ENCODE measurements at regions not wholly inside any gene's neighbourhood (a gene's known extent, or its start where the extent isn't known, plus 50 kb on each side); places are given as distances from the start of the nearest gene placed in this dataset.

DNA sequence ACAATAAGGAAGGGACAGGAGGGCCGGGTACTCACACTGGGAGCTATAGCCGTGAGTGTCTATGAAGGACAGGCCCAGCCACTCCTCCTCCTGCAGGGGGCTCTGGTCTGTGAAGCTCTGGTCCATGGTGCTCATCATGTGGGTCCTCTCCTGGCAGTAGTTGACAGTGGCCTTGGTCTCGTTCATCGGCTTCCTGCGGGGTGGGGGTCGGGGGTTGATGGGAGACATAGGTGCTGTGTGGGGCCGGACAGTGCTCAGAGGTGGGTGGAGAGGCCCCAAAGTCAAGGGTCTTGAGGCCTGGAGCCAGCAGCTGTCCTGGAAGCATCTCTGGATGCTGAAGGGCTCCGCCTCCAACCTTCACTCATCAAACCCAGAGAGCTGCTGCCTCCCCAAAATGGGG lies 260.4 kb downstream of the PTPRU start:
- no peaks in the 10 kb centered on the region for H3K27me3 ChIP-seq
- TF ChIP-seq POLR2A (IDR thresholded peaks at IDR 0.05): no peak
- no peak for TF ChIP-seq CTCF (IDR thresholded peaks at IDR 0.05)
- no peak for TF ChIP-seq EP300 (IDR thresholded peaks at IDR 0.05)
- 79 to 95% methylated on average over 4 to 7 of the region's 8 CpGs for WGBS, 2 donors
- H3K9me3 ChIP-seq: peaks cover 0 to 39% (median 2%) of the 10 kb centered on the region in 4 donors
- no peaks in the 10 kb centered on the region for H3K36me3 ChIP-seq
- no peak overlapping the region for H3K4me3 ChIP-seq
- no peak for DNase-seq (ENCODE audit: low spot score in 2 of 2)
- H3K27ac ChIP-seq: no peak overlapping the region
- H3K4me1 ChIP-seq: no peaks in the 10 kb centered on the region

DNA sequence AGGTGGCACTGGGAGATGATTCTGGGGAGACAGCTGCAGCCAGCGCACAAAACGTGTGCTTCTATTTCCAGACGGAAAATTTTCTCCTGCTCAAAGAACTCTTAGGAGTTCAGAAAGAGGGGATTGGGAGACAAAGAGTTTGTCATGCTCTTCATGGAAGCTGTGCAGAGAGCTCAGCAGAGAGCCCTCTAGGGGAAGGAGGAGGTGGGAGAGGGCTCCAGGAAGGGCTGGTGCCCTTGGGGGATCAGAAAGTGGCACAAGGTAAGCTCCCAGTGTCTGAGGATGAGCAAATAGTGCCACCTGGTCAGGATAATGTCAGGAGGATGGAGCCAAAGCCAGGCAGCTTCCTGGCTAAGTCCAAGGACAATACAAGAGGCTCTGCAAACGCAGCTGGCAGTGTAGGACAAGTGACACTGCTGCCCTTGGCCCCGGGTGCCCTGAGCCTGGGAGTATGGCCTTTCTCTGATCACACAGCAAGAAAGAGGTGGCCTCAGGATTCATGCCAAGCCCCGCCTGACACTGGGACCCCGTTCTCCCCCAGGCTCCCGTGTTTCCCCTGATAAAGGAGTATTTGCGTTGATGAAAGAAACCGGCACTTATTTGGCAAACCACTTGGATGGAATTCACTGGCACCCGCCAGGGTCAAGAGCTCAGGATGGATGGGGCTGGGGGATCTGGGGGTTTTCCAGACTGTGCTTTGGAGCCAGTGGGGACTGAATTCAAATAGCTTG lies 254.0 kb downstream of the PTPRU start:
- DNase-seq (ENCODE audit: low spot score in 2 of 2): no peak
- Histone ChIP-seq H3K4me1 (no peaks in the 10 kb centered on the region), H3K9me3 (peaks cover 0 to 17% (median 0%) of the 10 kb centered on the region in 4 donors), H3K27ac (no peak overlapping the region), H3K36me3 (no peaks in the 10 kb centered on the region), H3K4me3 (no peak overlapping the region), H3K27me3 (no peaks in the 10 kb centered on the region)
- 52 to 57% methylated on average over 11 of the region's 11 CpGs for WGBS, 2 donors
- no peak for TF ChIP-seq POLR2A (IDR thresholded peaks at IDR 0.05)

DNA sequence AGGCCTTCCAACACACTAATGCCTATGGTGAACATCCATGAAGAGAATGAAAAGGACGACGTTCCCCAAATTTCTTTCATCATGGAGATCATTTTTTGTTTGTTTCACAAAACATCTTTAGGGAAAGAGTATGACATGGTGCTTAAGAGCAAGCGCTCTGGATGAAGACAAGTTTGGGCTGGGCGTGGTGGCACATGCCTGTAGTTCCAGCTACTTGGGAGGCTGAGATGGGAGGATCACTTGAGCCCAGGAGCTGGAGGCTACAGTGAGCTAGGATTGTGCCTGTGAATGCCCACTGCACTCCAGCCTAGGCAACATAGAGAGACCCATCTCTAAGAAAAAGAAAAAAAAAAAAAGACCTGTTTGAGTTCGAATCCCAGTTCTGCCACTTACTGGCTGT lies 253.1 kb downstream of the PTPRU start:
- H3K9me3 ChIP-seq: peaks cover 0 to 8% (median 0%) of the 10 kb centered on the region in 4 donors
- TF ChIP-seq CTCF (IDR thresholded peaks at IDR 0.05) (no peak), POLR2A (IDR thresholded peaks at IDR 0.05) (no peak), EP300 (IDR thresholded peaks at IDR 0.05) (no peak)
- no peak overlapping the region for H3K27ac ChIP-seq
- 89 to 94% methylated on average over 5 of the region's 5 CpGs for WGBS, 2 donors
- H3K4me3 ChIP-seq: no peak overlapping the region
- no peaks in the 10 kb centered on the region for H3K36me3 ChIP-seq
- DNase-seq (ENCODE audit: low spot score in 2 of 2): no peak
- no peaks in the 10 kb centered on the region for H3K27me3 ChIP-seq
- H3K4me1 ChIP-seq: no peaks in the 10 kb centered on the region

DNA sequence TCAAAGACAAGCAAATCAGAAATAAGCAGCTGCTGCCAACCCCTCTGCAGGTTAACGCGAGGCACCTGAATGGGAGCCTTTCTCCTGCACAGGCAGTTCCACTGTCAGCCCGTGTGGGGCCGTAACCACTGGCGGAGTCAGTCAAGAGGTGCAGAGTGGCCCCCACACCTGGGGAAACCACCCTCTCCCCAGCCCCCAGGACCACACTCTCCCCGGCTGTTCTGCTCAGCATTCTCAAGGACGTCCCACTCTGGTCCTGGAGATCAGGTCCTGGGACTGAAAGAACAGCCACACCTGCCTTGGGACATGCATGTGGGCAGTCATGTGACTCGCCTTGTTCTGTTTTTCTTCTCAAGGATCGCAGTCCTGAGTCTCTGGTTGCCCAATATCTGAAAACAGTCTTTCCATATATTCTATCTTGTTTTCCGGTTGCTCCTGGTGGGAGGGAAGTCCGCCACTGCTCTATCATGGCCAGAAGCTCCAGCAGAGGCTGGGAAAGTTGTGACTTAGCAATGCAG lies 252.5 kb downstream of the PTPRU start:
- Histone ChIP-seq H3K4me1 (no peaks in the 10 kb centered on the region), H3K36me3 (no peaks in the 10 kb centered on the region), H3K4me3 (no peak overlapping the region), H3K9me3 (peaks cover 0 to 6% (median 0%) of the 10 kb centered on the region in 4 donors), H3K27ac (no peak overlapping the region), H3K27me3 (no peaks in the 10 kb centered on the region)
- no peak for DNase-seq (ENCODE audit: low spot score in 2 of 2)
- TF ChIP-seq POLR2A (IDR thresholded peaks at IDR 0.05) (no peak), EP300 (IDR thresholded peaks at IDR 0.05) (no peak), CTCF (IDR thresholded peaks at IDR 0.05) (no peak)
- 79 to 81% methylated on average over 11 of the region's 11 CpGs for WGBS, 2 donors

DNA sequence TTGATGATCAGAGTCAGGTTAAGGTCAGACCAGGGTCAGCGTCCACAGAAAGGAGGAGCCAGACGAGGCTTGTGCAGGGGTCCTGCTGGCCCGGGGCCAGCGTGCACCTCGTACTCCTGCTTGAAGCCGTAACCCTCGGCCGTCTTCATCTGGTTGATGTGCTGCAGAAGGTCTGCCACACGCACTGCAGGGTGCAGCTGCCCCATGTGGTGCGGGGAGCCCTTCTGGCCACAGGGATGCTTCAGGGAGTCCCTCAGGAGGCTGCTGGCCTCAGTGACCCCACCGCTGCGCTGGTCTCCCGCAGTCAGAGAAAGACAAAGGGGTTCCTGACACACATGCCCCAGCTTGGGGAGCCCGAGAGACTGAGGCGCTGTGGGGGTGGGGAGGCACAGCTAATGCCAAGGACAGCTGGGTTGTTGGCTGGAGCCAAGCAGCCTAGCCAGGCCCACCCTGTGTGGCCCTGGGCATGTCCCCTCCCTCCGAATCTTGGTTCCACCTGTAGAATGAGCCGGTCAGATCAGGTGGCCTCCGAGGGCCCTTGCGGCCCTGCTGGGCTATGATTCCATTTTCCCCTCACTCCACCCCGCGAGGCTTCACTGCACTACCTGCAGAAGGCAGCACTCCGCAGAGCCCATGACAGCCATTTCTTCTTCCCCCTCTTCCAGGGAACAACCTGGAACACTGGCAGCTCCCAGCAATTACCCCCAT lies 251.9 kb downstream of the PTPRU start:
- Histone ChIP-seq H3K4me1 (no peaks in the 10 kb centered on the region), H3K27ac (no peak overlapping the region), H3K9me3 (peaks cover 0 to 2% (median 0%) of the 10 kb centered on the region in 4 donors), H3K4me3 (no peak overlapping the region), H3K27me3 (no peaks in the 10 kb centered on the region), H3K36me3 (no peaks in the 10 kb centered on the region)
- no peak for DNase-seq (ENCODE audit: low spot score in 2 of 2)
- TF ChIP-seq POLR2A (IDR thresholded peaks at IDR 0.05) (no peak), EP300 (IDR thresholded peaks at IDR 0.05) (no peak), CTCF (IDR thresholded peaks at IDR 0.05) (no peak)
- 73 to 79% methylated on average over 22 of the region's 22 CpGs for WGBS, 2 donors
